Breast epithelium (tissue), 4 donors: ENCODE measurements at regions not wholly inside any gene's neighbourhood (a gene's known extent, or its start where the extent isn't known, plus 50 kb on each side); places are given as distances from the start of the nearest gene placed in this dataset.
"Not testable (repeated sequence)": the region's sequence is repeated elsewhere in the genome, so short reads cannot be mapped to it uniquely, and the experiment has no call there.

Experiments used
- DNase-seq, 2 donors: peaks; one replicate each; pipeline ENCODE4 v3.0.0-alpha.2; 2019; ENCODE audit warnings: low spot score in 2 of 2
- H3K27ac ChIP-seq, 2 donors: fragments of 200-600 bp; sonication (generic) in 1 of 2; one replicate each; pipeline ENCODE4 v1.5.1; 2016 to 2019; ENCODE audit warnings: mild to moderate bottlenecking in 1 of 2
- H3K27me3 ChIP-seq, 2 donors: fragments of 200-600 bp; sonication (generic) in 1 of 2; one replicate each; pipeline versions ENCODE4 v1.5.1 to v1.6.0; 2017 to 2019; ENCODE audit warnings: control low read depth in 1 of 2, mild to moderate bottlenecking in 1 of 2
- H3K36me3 ChIP-seq: fragments of 200-600 bp; one replicate; pipeline ENCODE4 v1.5.1; 2019
- H3K4me1 ChIP-seq, 2 donors: fragments of 200-600 bp; sonication (generic); one replicate each; pipeline ENCODE4 v1.5.1; 2016 to 2019; ENCODE audit warnings: control low read depth in 1 of 2
- H3K4me3 ChIP-seq, 3 donors: fragments of 200-600 bp; sonication (generic); 1 replicate in 2 of 3; 2 replicates in 1 of 3; pipeline ENCODE4 v1.5.1; 2016 to 2019; ENCODE audit warnings: mild to moderate bottlenecking in 3 of 3, moderate library complexity in 2 of 3
- H3K9me3 ChIP-seq, 2 donors: fragments of 200-600 bp; sonication (generic) in 1 of 2; one replicate each; pipeline ENCODE4 v1.5.1; 2016 to 2019; ENCODE audit warnings: control low read depth in 1 of 2
- POLR2A ChIP-seq: fragments of 450-650 bp; IDR thresholded peaks from one replicate; pipeline ENCODE4 v1.6.1; 2016; ENCODE audit warnings: antibody characterized with exemption, mild to moderate bottlenecking, moderate library complexity
- POLR2AphosphoS5 ChIP-seq, 3 donors: sonication (generic); formaldehyde crosslinking; IDR thresholded peaks; one replicate each; pipeline ENCODE4 v1.6.1; 2017; ENCODE audit warnings: antibody characterized with exemption in 3 of 3
- intact Hi-C: fragments of 100-400 bp; cut with DNase I; formaldehyde crosslinking; loops from one replicate; pipeline ENCODE4 v1.15.1; 2023; ENCODE audit warnings: low total_unique reads
- TF ChIP-seq, protein P1 (sequence below), 3 donors: fragments of 450-650 bp; IDR thresholded peaks; one replicate each; pipeline ENCODE4 v1.5.1; 2016 to 2017; ENCODE audit warnings: antibody characterized with exemption in 3 of 3, mild to moderate bottlenecking in 3 of 3, moderate library complexity in 3 of 3

DNA sequence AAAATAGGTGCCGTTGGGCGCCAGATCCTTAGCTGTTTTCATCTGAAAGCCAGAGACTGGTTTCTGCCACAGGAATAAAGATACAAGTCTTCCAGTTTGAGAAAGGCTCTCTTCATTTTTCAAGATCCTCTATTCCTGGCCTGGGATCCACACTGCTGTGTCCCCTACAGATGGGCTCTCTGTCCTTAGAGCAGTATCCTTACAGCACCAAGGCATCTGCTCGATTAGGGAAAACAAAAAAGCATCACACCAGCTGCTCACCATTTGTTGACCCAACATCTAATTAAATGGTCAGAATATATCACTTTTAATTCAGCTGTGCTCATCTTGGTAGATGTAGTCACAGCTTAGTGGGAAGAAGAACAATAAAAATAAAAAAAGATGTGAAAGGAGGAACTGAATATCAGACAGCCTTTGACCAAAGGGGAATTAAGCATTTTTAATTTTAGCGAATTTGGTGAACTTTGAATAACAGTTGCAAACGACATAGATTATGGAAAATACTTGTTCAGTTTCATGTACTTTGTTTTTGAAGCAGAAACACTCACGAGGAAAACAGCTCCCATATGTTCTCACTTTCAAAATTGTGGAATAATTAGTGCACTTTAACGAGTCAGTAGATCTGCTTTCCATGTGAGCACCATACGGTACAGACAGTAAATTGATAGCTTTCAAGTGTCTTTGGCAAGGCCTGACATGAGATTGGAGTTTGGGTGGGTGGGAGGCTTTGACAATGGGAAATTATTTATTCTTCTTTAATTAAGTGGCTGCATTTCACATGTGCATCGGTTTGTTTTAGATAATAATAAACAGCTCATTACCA is 148.4 kb upstream of the CLNK start:
- Histone ChIP-seq H3K27ac (no peak overlapping the region), H3K36me3 (no peaks in the 10 kb centered on the region), H3K4me1 (no peaks in the 10 kb centered on the region), H3K27me3 (no peaks in the 10 kb centered on the region), H3K4me3 (no peak overlapping the region), H3K9me3 (no peaks in the 10 kb centered on the region)
- no peak for TF ChIP-seq POLR2AphosphoS5 (IDR thresholded peaks at IDR 0.05)
- TF ChIP-seq, protein P1, sequence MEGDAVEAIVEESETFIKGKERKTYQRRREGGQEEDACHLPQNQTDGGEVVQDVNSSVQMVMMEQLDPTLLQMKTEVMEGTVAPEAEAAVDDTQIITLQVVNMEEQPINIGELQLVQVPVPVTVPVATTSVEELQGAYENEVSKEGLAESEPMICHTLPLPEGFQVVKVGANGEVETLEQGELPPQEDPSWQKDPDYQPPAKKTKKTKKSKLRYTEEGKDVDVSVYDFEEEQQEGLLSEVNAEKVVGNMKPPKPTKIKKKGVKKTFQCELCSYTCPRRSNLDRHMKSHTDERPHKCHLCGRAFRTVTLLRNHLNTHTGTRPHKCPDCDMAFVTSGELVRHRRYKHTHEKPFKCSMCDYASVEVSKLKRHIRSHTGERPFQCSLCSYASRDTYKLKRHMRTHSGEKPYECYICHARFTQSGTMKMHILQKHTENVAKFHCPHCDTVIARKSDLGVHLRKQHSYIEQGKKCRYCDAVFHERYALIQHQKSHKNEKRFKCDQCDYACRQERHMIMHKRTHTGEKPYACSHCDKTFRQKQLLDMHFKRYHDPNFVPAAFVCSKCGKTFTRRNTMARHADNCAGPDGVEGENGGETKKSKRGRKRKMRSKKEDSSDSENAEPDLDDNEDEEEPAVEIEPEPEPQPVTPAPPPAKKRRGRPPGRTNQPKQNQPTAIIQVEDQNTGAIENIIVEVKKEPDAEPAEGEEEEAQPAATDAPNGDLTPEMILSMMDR (IDR thresholded peaks at IDR 0.05) = no peak
- TF ChIP-seq POLR2A = no peak
- DNase-seq = no peak
- intact Hi-C loops = no loop called here

DNA sequence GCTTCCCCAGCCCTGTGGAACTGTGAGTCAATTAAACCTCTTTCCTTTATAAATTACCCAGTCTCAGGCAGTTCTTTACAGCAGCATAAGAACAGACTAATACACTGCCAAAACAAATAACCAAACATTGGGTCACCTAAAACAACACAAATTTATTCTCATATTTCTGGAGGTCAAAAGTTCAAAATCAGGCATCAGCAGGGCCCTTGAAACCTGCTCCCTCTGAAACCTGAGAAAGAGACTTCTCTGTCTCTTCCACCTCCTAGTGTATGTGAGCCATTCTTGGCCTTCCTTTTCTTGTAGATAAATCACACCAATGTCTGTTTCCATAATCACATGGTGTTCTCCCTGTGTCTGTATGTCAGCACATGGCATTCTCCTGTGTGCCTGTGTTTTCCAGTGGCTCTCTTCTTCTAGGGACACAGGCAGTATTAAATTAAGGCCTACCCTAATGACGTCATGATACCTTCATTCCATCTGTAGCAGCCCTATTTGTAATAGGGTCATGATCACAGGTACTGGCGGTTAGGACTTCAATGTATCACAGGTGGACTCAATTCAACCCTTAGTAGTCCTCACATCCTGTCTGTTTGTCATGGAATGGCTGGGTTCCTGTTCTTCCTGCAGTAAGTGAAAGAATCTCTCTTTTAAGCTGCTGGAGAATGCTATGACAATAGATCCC is 147.3 kb upstream of the CLNK start:
- Histone ChIP-seq H3K36me3 (no peaks in the 10 kb centered on the region), H3K27me3 (no peaks in the 10 kb centered on the region), H3K27ac (no peak overlapping the region), H3K9me3 (no peaks in the 10 kb centered on the region), H3K4me1 (no peaks in the 10 kb centered on the region), H3K4me3 (no peak overlapping the region)
- TF ChIP-seq, protein P1 (IDR thresholded peaks at IDR 0.05) = no peak
- TF ChIP-seq POLR2A (no peak), POLR2AphosphoS5 (IDR thresholded peaks at IDR 0.05) (no peak)
- intact Hi-C loops = no loop called here
- no peak for DNase-seq

DNA sequence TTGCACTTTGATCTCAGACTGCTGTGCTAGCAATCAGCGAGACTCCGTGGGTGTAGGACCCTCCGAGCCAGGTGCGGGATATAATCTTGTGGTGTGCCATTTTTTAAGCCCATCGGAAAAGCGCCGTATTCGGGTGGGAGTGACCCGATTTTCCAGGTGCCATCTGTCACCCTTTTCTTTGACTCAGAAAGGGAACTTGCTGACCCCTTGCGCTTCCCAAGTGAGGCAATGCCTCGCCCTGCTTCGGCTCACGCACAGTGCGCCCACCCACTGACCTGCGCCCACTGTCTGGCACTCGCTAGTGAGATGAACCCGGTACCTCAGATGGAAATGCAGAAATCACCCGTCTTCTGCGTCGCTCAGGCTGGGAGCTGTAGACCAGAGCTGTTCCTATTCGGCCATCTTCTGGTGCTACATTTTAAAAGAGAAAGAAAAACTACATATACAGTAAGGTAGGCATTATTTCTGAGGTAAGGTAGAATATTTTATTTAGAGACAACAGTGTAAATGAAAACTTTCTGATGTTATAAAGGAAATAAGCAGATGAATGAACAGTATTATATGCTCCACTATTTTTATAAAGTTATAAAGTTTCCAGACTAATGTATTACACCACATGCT is 144.5 kb upstream of the CLNK start:
- H3K4me1 ChIP-seq, DNase-seq, H3K27me3 ChIP-seq, H3K9me3 ChIP-seq, H3K4me3 ChIP-seq, H3K36me3 ChIP-seq, intact Hi-C loops, H3K27ac ChIP-seq: not testable (repeated sequence)

DNA sequence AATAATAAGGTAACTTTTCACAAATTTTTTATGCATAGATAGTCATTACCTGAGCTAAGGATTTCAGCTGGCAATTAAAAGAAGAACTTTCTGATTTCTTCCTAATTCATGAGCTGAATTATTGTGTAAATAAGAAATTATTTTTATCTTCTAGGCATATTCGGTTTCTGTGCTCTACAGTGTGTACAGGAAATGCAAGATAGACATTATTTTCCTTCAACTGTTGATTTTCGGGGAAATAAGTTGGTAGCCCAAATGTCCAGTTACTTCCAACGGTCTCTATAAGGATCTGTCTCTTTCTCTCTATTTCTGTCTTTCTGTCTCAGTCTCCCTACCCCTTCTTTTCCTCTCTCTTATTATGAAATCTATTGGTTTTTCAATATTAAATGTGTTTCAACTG is 137.3 kb upstream of the CLNK start:
- no peaks in the 10 kb centered on the region for H3K27me3 ChIP-seq
- H3K9me3 ChIP-seq = no peaks in the 10 kb centered on the region
- no peaks in the 10 kb centered on the region for H3K4me1 ChIP-seq
- no peak overlapping the region for H3K27ac ChIP-seq
- no peak for DNase-seq
- no peak for TF ChIP-seq POLR2A
- TF ChIP-seq, protein P1 (IDR thresholded peaks at IDR 0.05) = no peak
- intact Hi-C loops = no loop called here
- H3K36me3 ChIP-seq = no peaks in the 10 kb centered on the region
- H3K4me3 ChIP-seq = no peak overlapping the region

DNA sequence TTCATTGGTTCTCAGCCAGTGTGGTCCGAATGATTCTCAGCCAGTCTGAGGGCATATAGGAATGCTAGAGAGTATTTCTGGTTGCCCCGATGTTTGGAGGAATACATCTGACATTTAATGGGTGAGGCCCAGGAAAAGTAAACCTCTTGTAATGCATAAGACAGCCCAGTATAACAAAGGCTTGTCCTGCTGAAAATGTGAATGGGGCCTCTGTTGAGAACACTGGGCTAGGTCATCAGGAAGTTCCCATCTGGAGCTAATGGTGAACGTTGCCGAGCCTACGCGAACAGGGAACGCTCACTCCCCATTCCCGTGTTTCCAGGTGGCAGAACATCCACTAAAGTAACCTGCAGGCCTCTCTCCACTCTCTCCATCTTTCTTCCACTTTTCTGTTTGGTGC is 132.0 kb upstream of the CLNK start:
- no peaks in the 10 kb centered on the region for H3K27me3 ChIP-seq
- no peaks in the 10 kb centered on the region for H3K9me3 ChIP-seq
- no peak for TF ChIP-seq POLR2A
- DNase-seq = no peak
- H3K36me3 ChIP-seq = no peaks in the 10 kb centered on the region
- no peak overlapping the region for H3K27ac ChIP-seq
- H3K4me1 ChIP-seq = no peaks in the 10 kb centered on the region
- no peak overlapping the region for H3K4me3 ChIP-seq
- intact Hi-C loops = no loop called here

DNA sequence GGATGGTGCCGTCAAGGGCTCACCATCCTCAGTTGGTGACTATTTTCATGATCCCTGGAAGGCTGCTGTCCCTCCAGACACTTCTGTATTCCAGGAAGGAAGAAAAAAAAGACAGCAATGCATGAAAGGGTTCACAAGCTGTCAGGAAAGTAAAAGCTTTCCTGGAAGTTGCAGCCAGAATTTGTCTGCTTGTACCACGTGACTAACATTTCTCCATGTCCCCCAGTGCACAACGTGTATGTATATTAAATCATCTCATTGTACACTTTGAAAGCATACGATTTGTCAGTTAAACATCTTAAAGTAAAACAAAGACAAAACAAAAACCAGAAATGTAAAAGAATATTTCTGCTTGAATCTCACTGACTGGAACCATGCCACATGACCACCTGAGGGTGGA is 127.4 kb upstream of the CLNK start:
- no peak overlapping the region for H3K27ac ChIP-seq
- intact Hi-C loops = no loop called here
- no peak overlapping the region for H3K4me3 ChIP-seq
- H3K36me3 ChIP-seq = no peaks in the 10 kb centered on the region
- H3K27me3 ChIP-seq = no peaks in the 10 kb centered on the region
- no peaks in the 10 kb centered on the region for H3K9me3 ChIP-seq
- DNase-seq = no peak
- H3K4me1 ChIP-seq = no peaks in the 10 kb centered on the region
- TF ChIP-seq, protein P1 (IDR thresholded peaks at IDR 0.05) = no peak
- TF ChIP-seq POLR2AphosphoS5 (IDR thresholded peaks at IDR 0.05) (no peak), POLR2A (no peak)
